ENCODE measurements at regions not wholly inside any gene's neighbourhood (a gene's known extent, or its start where the extent isn't known, plus 50 kb on each side); places are given as distances from the start of the nearest gene placed in this dataset.

- TF ChIP-seq CTCF (IDR thresholded peaks at IDR 0.05 in 8 of 11, conservative IDR thresholded peaks at IDR 0.05 in 3 of 11) (no peak), POLR2AphosphoS5 (IDR thresholded peaks at IDR 0.05) (no peak), POLR2A (IDR thresholded peaks at IDR 0.05) (no peak)
These were observed 172.4 kb upstream of the IQSEC1 start for GRCh38 chr3:13245615-13245978.

GRCh38 chr3:13243586-13243985 is 170.4 kb upstream of the IQSEC1 start:
- no peak overlapping the region for H3K27ac ChIP-seq
- no peak overlapping the region for H3K4me3 ChIP-seq
- no peaks in the 10 kb centered on the region for H3K4me1 ChIP-seq
- no peaks in the 10 kb centered on the region for H3K27me3 ChIP-seq (replicated peaks in 1 of 7)
- no peaks in the 10 kb centered on the region for H3K36me3 ChIP-seq
- DNase-seq, result no peak
- H3K9me3 ChIP-seq, result no peaks in the 10 kb centered on the region
- intact Hi-C loops (cut with DNase I; ENCODE audit: low total_unique reads), result no loop called here
- TF ChIP-seq CTCF (IDR thresholded peaks at IDR 0.05 in 8 of 11, conservative IDR thresholded peaks at IDR 0.05 in 3 of 11) (no peak), POLR2A (IDR thresholded peaks at IDR 0.05) (no peak), POLR2AphosphoS5 (IDR thresholded peaks at IDR 0.05) (no peak)
- WGBS, 5 donors, result 77 to 92% (median 81%) methylated on average over 9 of the region's 9 CpGs

More at GRCh38 chr3:13245615-13245978, 172.4 kb upstream of the IQSEC1 start:
- no peak overlapping the region for H3K4me3 ChIP-seq
- intact Hi-C loops (cut with DNase I; ENCODE audit: low total_unique reads), result no loop called here
- 56 to 82% (median 64%) methylated on average over 8 of the region's 8 CpGs for WGBS, 5 donors
- H3K27me3 ChIP-seq (replicated peaks in 1 of 7), result peaks cover 0 to 9% (median 0%) of the 10 kb centered on the region in 7 donors
- DNase-seq, result no peak
- H3K9me3 ChIP-seq, result no peaks in the 10 kb centered on the region
- H3K27ac ChIP-seq, result no peak overlapping the region
- no peaks in the 10 kb centered on the region for H3K4me1 ChIP-seq
- H3K36me3 ChIP-seq, result no peaks in the 10 kb centered on the region

- no peaks in the 10 kb centered on the region for H3K4me1 ChIP-seq
These were observed 169.1 kb upstream of the IQSEC1 start for GRCh38 chr3:13242364-13242737.

More at GRCh38 chr3:13242364-13242737, 169.1 kb upstream of the IQSEC1 start:
- DNase-seq, result no peak
- 80 to 95% (median 89%) methylated on average over 7 to 8 of the region's 8 CpGs for WGBS, 5 donors
- no peak overlapping the region for H3K27ac ChIP-seq
- H3K27me3 ChIP-seq (replicated peaks in 1 of 7), result no peaks in the 10 kb centered on the region
- TF ChIP-seq POLR2AphosphoS5 (IDR thresholded peaks at IDR 0.05) (no peak), CTCF (IDR thresholded peaks at IDR 0.05 in 8 of 11, conservative IDR thresholded peaks at IDR 0.05 in 3 of 11) (no peak), POLR2A (IDR thresholded peaks at IDR 0.05) (no peak)
- intact Hi-C loops (cut with DNase I; ENCODE audit: low total_unique reads), result no loop called here
- H3K4me3 ChIP-seq, result no peak overlapping the region
- no peaks in the 10 kb centered on the region for H3K36me3 ChIP-seq
- H3K9me3 ChIP-seq, result no peaks in the 10 kb centered on the region

Data from spleen (tissue), 11 donors.